GM19467 (cell line): ENCODE measurements at regions not wholly inside any gene's neighbourhood (a gene's known extent, or its start where the extent isn't known, plus 50 kb on each side); places are given as distances from the start of the nearest gene placed in this dataset.
"Not testable (repeated sequence)": the region's sequence is repeated elsewhere in the genome, so short reads cannot be mapped to it uniquely, and the experiment has no call there.

Source experiments
- ATAC-seq: cut with Tn5 transposase; IDR thresholded peaks from one replicate; pipeline ENCODE4 v1.9.1; 2021; ENCODE audit warnings: mild to moderate bottlenecking, moderate library complexity; ENCODE audit not compliant: unreplicated experiment

DNA sequence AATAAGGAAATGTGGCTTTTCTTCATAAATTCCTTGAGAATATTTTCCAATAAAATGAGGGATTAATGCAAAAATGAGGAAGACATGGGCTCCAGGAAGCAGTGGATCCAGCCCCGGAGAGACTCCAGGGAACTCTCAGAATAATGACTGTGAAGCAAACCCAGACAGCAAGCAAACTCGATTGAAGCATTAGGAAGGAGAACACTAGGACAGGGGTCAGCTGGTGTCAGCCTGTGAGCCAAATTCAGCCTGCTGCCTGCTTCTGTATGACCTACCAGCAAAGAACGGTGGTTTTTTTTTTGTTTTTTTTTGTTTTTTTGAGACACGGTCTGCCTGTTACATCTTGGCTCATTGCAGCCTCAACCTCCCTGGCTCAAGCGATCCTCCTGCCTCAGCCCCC, 133.9 kb upstream of the FOXN2 start:
- no peak for ATAC-seq

GRCh38 chr2:48183276-48183675, 131.2 kb upstream of the FOXN2 start:
- ATAC-seq, result no peak

GRCh38 chr2:48183991-48184390, 130.5 kb upstream of the FOXN2 start:
- ATAC-seq, result no peak

DNA sequence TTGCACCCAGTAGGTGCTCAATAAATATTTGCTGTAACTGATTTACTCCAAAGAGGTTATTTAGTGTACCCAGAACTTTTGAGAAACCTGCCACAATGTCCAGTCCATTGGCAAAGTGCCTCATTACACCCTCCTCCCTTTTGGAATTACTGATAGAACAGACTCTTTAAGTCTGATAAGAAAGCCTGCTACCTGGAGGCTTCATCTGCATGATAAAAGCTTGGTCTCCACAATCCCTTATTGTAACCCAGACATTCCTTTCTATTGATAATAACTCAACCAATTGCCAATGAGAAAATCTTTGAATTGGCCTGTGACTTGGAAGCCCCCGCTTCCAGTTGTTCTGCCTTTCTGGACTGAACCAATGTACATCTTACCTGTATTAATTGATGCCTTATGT, 127.0 kb upstream of the FOXN2 start:
- ATAC-seq, result no peak

GRCh38 chr2:48189552-48190228, 124.8 kb upstream of the FOXN2 start:
- no peak for ATAC-seq

GRCh38 chr2:48190230-48190629, 124.3 kb upstream of the FOXN2 start:
- no peak for ATAC-seq

GRCh38 chr2:48194641-48195040, 119.8 kb upstream of the FOXN2 start:
- no peak for ATAC-seq

- no peak for ATAC-seq
Observed at GRCh38 chr2:48195169-48195568, 119.3 kb upstream of the FOXN2 start.

- ATAC-seq, result no peak
Observed at GRCh38 chr2:48197618-48198017, 116.9 kb upstream of the FOXN2 start.

GRCh38 chr2:48198371-48198770, 116.1 kb upstream of the FOXN2 start:
- ATAC-seq, result no peak

DNA sequence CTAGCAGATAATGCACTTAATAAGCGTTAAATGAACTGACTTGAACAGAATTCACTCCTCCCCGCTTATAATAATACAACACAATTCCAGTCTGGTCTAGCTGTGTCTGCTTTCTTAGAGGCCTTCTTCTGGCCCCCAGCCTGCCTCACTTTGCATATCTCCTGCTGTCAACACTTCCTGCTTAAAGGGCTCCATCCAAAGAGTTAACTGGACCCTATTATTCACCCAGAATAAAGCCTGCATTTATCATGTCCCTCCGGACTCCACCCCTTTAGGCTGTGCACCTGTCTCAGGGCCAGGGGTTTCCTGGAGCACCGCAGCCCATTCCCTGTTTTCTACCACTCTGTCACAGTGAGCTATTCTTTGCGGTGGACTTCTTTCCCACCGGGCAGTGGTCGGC, 115.4 kb upstream of the FOXN2 start:
- ATAC-seq, result no peak

DNA sequence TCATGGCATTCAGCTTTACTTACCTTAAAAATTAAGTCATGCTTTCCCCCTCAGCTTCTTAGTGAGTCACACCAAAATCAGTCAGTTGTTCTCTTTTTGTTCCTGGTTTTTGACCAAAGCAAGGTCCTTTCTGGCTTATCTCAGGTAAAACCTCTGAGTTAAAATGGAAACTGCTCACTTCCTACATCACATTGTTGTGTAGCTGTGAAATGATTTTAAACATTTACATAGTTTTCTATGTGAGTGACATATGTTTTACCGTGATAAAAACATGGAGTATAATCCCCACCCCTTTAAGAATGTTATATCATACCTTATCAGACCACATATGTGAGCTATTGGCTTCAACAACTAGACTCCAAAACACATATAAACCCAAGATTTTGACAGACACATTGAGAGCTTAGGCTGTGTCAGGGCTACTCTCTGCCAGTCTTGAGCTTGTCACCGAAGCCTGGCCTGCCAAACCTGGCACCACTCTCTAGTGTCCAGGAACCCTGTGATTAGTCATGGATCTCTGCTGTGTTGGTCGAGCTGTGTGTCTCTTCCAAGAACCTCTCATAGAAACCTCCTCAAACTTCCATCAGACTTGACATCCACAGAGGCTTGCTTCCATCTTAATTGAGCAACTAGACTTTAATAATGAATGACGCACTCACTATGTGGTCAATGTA, 113.7 kb upstream of the FOXN2 start:
- ATAC-seq, result no peak

GRCh38 chr2:48201435-48201834, 113.0 kb upstream of the FOXN2 start:
- ATAC-seq, result not testable (repeated sequence)

GRCh38 chr2:48202863-48203642, 111.4 kb upstream of the FOXN2 start:
- ATAC-seq, result no peak

- no peak for ATAC-seq
Observed at GRCh38 chr2:48203668-48204067, 110.8 kb upstream of the FOXN2 start.

- ATAC-seq, result no peak
Observed at GRCh38 chr2:48204750-48205136, 109.7 kb upstream of the FOXN2 start.

DNA sequence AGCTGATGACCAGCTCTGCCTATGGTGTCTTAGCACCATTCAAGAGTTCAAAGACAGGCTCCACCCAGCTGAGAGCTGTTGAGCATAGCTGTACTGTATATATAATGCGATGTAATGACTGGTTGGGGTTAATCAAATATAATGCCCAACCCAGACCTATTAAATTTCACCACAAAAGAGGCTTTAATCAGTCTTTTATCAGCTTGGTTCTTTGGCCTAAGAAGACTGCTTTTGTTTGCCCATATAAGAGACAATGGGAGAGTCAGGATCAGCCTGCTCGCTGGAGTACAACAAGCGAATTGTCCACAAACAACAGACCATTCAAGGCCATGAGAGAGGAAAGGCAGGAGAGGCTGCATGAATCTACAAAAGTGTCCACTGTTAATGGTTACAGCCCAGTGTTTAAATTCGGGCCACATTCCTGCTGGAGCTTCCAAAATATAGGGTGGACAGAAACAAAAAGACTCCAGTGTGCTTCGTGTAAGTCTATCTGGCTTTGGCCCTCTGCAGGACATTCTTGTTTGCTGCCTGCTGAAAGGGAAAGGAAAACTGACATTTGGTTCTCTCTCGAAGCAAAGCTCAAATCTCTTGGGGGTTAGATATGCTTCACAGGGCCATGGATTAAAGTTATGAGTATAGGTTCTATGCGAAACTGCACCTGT, 109.2 kb upstream of the FOXN2 start:
- peak; percentile 80 for ATAC-seq

- not testable (repeated sequence) for ATAC-seq
Observed at GRCh38 chr2:48206056-48206656, 108.3 kb upstream of the FOXN2 start.

DNA sequence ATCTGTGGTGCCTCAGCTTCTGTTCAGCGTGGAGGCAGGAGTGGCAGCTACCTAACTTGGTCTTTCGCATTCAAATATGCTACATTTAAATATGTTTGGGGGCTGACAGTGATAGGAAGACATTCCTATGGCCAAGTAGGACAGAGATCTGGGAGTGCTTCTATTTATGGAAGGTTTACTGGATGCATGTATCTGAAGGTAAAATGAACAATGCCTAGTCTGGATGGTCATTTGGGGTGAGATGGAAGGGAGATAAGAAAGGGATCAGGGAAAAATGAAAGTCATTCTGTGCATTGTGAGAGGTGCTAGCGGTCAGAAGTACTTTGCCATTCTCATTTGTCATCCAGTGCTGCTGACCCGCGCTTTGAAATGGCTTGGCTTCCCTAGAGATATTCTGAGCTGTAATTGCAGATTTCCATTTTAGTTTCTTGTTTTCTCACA, 107.3 kb upstream of the FOXN2 start:
- ATAC-seq, result no peak

GRCh38 chr2:48207851-48208250, 106.6 kb upstream of the FOXN2 start:
- no peak for ATAC-seq
